Heart right ventricle (tissue), 16 donors: ENCODE measurements at regions not wholly inside any gene's neighbourhood (a gene's known extent, or its start where the extent isn't known, plus 50 kb on each side); places are given as distances from the start of the nearest gene placed in this dataset.

Experiments used
- ATAC-seq, 8 donors: fragments of 200-7000 bp; cut with Tn5 transposase; one replicate each; pipeline ENCODE4 v1.9.1; 2020; ENCODE audit warnings: mild to moderate bottlenecking in 8 of 8, moderate library complexity in 8 of 8, moderate number of reproducible peaks in 1 of 8
- DNase-seq, 2 donors: peaks; one replicate each; pipeline ENCODE4 v3.0.0-alpha.2; 2020
- H3K27ac ChIP-seq, 10 donors: fragments of 200-600 bp; sonication (generic) in 2 of 10; one replicate each; pipeline versions ENCODE4 v1.5.0 to v1.8.0; 2020 to 2022; ENCODE audit warnings: mild to moderate bottlenecking in 3 of 10
- H3K27me3 ChIP-seq, 7 donors: fragments of 200-600 bp; one replicate each; pipeline ENCODE4 v1.8.0; 2021 to 2022; ENCODE audit warnings: mild to moderate bottlenecking in 2 of 7
- H3K36me3 ChIP-seq, 9 donors: fragments of 200-600 bp; sonication (generic) in 1 of 9; one replicate each; pipeline versions ENCODE4 v1.5.0 to v1.8.0; 2020 to 2022; ENCODE audit warnings: mild to moderate bottlenecking in 2 of 9
- H3K4me1 ChIP-seq, 9 donors: fragments of 200-600 bp; sonication (generic) in 1 of 9; one replicate each; pipeline versions ENCODE4 v1.5.0 to v1.8.0; 2020 to 2022; ENCODE audit warnings: mild to moderate bottlenecking in 4 of 9
- H3K4me3 ChIP-seq, 10 donors: fragments of 200-600 bp; sonication (generic) in 2 of 10; one replicate each; pipeline versions ENCODE4 v1.5.0 to v1.8.0; 2020 to 2022; ENCODE audit warnings: mild to moderate bottlenecking in 7 of 10, moderate library complexity in 2 of 10
- H3K9me3 ChIP-seq, 11 donors: fragments of 200-600 bp in 10 of 11; sonication (generic) in 2 of 11; one replicate each; pipeline versions ENCODE4 v1.5.0 to v1.8.0; 2013 to 2022; ENCODE audit warnings: mild to moderate bottlenecking in 2 of 11, control low read depth in 1 of 11, moderate library complexity in 1 of 11
- WGBS, 2 donors: extraction: QIAGEN DNeasy Blood & Tissue Kit; methylation state at CpG; one replicate each; pipeline ENCODE4 v1.1.7; 2013; ENCODE audit warnings: inconsistent platforms in 1 of 2; 5-methylcytosine and 5-hydroxymethylcytosine counted together
- intact Hi-C, 10 donors: fragments of 100-400 bp; cut with DNase I; formaldehyde crosslinking; loops; one replicate each; pipeline versions ENCODE4 v1.11.1 to v1.14.2; 2022
- TF ChIP-seq, protein P1 (sequence below), 9 donors: fragments of 200-600 bp; sonication (generic) in 2 of 9; IDR thresholded peaks; one replicate each; pipeline versions ENCODE4 v1.5.0 to v1.8.0; 2021 to 2022; ENCODE audit warnings: antibody characterized with exemption in 9 of 9, mild to moderate bottlenecking in 5 of 9, moderate library complexity in 1 of 9
- donor health status: Arrhythmogenic right ventricular cardiomyopathy.
- donor health status: ischemic (EF 13 %, LVEDD 7.1; RV severe dilation, severe dysfunction).
- donor health status: healthy with polysubstance abuse.
- donor health status: DM: no; HTN: yes; CAD: no.
- donor health status: DM: no; HTN: no; CAD: no.
- donor health status: ischemic (EF 25% LVEDD 6.9; RV normal size, moderate dysfunction).
- donor health status: ischemic (EF 25% LVEDD 5.7; RV mildly dilated, moderate dysfunction).
- donor health status: healthy.
- donor health status: DM: yes; HTN: yes; CAD: no.
- donor health status: Ischemic cardiomyopathy.
- donor health status: ischemic (EF 35%, LVEDD 5.7; RV mildly dilated, moderate dysfunction).
- donor health status: nonischemic (EF 11% LVEDD 7.7; RV severe dilation, severe dysfunction).
- donor health status: DM: yes; HTN: yes; CAD: no.
- donor health status: PGD.
- donor health status: ischemic (EF 29% LVEDD 5.4; RV normal size, mild dysfunction).
- donor health status: nonischemic (EF 23%, LVEDD 6.1; RV moderate dilation, normal function).

DNA sequence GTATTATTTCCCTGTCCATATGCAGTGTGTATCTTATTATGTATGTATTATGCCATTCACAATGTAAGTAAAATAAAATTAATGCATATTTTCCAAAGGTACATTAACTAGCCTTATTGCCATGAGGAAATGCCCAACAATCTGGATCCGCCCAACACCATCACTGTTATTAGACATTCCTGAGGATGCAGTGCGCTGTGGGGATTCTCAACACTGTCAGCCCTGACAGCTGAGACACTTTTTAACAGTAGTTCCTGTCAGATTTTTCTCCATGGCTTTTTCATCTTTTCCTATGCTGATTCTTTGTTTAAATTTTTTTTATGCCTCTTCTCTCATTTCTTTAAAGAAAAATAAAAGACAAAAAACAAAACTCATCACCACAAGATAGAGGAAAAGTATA lies 1632.9 kb upstream of the PABPC4L start:
- Histone ChIP-seq H3K4me1 (no peaks in the 10 kb centered on the region), H3K27me3 (no peaks in the 10 kb centered on the region), H3K4me3 (no peak overlapping the region), H3K9me3 (peaks cover 0 to 5% (median 0%) of the 10 kb centered on the region in 11 donors), H3K36me3 (no peaks in the 10 kb centered on the region), H3K27ac (no peak overlapping the region)
- 77 to 82% methylated on average over 2 of the region's 2 CpGs for WGBS, 2 donors
- no peak for DNase-seq
- intact Hi-C loops: no loop called here
- ATAC-seq: no peak
- TF ChIP-seq, protein P1, sequence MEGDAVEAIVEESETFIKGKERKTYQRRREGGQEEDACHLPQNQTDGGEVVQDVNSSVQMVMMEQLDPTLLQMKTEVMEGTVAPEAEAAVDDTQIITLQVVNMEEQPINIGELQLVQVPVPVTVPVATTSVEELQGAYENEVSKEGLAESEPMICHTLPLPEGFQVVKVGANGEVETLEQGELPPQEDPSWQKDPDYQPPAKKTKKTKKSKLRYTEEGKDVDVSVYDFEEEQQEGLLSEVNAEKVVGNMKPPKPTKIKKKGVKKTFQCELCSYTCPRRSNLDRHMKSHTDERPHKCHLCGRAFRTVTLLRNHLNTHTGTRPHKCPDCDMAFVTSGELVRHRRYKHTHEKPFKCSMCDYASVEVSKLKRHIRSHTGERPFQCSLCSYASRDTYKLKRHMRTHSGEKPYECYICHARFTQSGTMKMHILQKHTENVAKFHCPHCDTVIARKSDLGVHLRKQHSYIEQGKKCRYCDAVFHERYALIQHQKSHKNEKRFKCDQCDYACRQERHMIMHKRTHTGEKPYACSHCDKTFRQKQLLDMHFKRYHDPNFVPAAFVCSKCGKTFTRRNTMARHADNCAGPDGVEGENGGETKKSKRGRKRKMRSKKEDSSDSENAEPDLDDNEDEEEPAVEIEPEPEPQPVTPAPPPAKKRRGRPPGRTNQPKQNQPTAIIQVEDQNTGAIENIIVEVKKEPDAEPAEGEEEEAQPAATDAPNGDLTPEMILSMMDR (IDR thresholded peaks at IDR 0.05): no peak

DNA sequence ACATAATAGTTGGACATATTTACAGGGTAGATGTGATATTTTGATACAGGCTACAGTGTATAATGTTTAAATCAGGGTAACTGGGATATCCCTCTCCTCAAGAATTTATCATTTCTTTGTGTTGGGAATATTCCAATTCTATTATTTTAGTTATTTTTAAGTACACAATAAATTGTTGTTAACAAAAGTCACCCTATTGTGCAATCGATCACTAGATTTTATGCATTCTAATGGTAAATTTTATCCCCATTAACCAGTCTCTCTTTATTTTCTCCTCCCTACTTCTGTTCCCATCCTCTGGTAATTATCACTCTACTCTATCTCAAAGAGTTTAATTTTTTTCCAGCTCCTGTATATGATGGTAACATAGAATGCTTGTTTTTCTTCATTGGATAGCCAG lies 1631.9 kb upstream of the PABPC4L start:
- ATAC-seq (no peak), DNase-seq (no peak)
- intact Hi-C loops: no loop called here
- H3K36me3 ChIP-seq: no peaks in the 10 kb centered on the region
- no peak overlapping the region for H3K27ac ChIP-seq
- TF ChIP-seq, protein P1 (IDR thresholded peaks at IDR 0.05): no peak
- H3K4me3 ChIP-seq: no peak overlapping the region
- no peaks in the 10 kb centered on the region for H3K27me3 ChIP-seq
- H3K4me1 ChIP-seq: no peaks in the 10 kb centered on the region
- 75 to 90% methylated on average over 1 of the region's 1 CpG for WGBS, 2 donors
- H3K9me3 ChIP-seq: peaks cover 0 to 5% (median 0%) of the 10 kb centered on the region in 11 donors

DNA sequence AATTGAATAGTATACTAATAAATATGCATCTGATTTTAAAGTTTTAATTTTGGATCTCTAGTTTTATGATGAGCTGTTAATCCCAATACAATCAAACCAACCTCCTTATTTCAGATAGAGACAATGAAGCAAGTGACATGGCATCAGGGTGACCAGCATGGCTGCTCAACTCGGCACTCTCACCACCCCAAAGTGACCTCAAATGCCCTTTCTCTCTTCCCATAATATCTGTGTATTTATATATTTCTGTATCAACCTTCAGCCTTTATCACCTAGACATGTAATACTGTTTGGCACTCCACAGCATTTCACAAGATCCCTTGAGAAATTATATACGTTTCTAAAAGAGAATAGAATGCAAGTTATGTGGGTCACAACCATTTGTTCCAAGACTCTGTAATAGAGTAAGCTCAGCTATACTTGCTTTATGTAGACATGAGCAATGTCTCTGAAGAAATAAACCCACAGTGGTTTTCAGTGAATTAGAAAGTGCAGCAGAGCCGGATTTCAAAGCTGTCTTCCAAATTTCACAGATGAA lies 1623.2 kb upstream of the PABPC4L start:
- no peaks in the 10 kb centered on the region for H3K36me3 ChIP-seq
- no peaks in the 10 kb centered on the region for H3K27me3 ChIP-seq
- DNase-seq (no peak), ATAC-seq (no peak)
- intact Hi-C loops: no loop called here
- 46 to 52% methylated on average over 3 of the region's 3 CpGs for WGBS, 2 donors
- H3K4me1 ChIP-seq: no peaks in the 10 kb centered on the region
- H3K4me3 ChIP-seq: no peak overlapping the region
- TF ChIP-seq, protein P1 (IDR thresholded peaks at IDR 0.05): no peak
- no peak overlapping the region for H3K27ac ChIP-seq
- no peaks in the 10 kb centered on the region for H3K9me3 ChIP-seq

DNA sequence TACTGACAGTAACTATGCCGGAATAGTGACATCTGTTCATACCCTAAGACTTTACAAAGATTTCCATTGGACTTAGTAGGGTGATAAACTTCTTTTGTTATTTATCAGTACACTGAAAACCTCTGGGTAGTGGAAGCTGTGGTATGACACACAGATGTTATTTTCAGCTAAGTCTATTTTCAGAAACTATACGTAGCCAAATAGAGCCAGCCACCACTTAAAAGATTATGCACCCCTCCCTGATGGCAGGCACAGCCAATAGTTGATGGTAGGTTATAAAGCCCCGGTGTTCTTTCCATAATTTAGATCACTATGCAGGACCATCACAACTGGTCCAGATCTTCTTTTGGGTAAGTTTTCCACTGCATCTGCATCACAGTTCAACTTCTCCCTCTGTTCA lies 1603.2 kb upstream of the PABPC4L start:
- no peaks in the 10 kb centered on the region for H3K4me1 ChIP-seq
- no peak for DNase-seq

More for the DNA sequence above, 1603.2 kb upstream of the PABPC4L start:
- Histone ChIP-seq H3K27ac (no peak overlapping the region), H3K4me3 (no peak overlapping the region), H3K36me3 (no peaks in the 10 kb centered on the region), H3K27me3 (no peaks in the 10 kb centered on the region), H3K9me3 (no peaks in the 10 kb centered on the region)
- ATAC-seq: no peak
- TF ChIP-seq, protein P1 (IDR thresholded peaks at IDR 0.05): no peak
- 38 to 49% methylated on average over 3 of the region's 3 CpGs for WGBS, 2 donors
- intact Hi-C loops: no loop called here
